ENCODE measurements at regions not wholly inside any gene's neighbourhood (a gene's known extent, or its start where the extent isn't known, plus 50 kb on each side); places are given as distances from the start of the nearest gene placed in this dataset.

DNA sequence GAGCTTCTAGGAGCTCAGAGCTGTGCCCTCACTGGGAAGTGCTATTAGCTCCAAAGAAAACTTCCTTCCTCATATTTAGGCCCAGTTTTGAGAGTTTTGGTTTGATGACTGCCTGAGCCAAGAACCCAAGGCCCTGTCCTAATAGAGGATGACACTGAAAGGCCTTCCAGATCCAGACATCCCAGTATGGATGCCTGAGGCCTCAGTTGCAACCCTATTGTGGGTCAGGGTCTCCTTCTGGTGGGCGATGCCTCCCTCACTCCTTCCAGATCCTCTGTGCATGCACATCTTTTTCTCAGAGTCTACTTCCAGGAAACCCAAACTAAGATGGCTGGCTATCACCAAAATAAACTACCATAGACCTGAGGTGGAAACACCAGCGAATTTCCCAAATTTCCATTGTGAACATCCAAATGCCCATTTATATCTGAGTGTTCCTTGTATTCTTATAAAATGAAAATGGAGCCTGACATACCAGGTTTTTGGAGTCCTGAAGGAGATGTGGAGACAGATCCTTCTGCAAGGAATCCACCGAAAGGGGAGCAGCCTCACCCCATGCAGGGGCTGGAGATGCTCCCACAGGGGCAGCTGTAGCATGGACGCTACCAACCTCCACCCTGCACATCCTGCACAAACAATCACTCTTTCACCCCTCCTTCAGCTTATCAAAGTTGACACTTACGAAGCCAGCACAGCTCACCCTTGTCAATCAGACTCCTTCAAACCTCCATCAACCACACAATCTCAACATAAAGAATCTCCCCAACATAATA lies 61.1 kb downstream of the GGTLC2 start (continued):
- TF ChIP-seq STAT6 (CRISPR knock-in tag; IDR thresholded peaks at IDR 0.05; ENCODE audit: borderline replicate concordance): no peak
- TF ChIP-seq BORCS8-MEF2B (CRISPR knock-in tag; IDR thresholded peaks at IDR 0.05): no peak
- no peak for TF ChIP-seq ZNF761 (CRISPR knock-in tag; conservative IDR thresholded peaks at IDR 0.05)
- TF ChIP-seq, protein P1, sequence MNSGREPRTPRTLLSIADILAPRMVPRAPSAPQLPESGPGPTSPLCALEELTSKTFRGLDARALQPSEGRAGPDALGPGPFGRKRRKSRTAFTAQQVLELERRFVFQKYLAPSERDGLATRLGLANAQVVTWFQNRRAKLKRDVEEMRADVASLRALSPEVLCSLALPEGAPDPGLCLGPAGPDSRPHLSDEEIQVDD (CRISPR knock-in tag; IDR thresholded peaks at IDR 0.05; ENCODE audit: borderline replicate concordance): no peak
- TF ChIP-seq ATF3 (CRISPR knock-in tag; IDR thresholded peaks at IDR 0.05): no peak
- no peak for TF ChIP-seq ZNF234 (CRISPR knock-in tag; conservative IDR thresholded peaks at IDR 0.05)

GRCh38 chr22:22706253-22706915 lies 62.0 kb downstream of the GGTLC2 start:
- POLR2A ChIA-PET: no interaction called here
- no peak overlapping the region for H2AFZ ChIP-seq (ENCODE audit: low read length)
- no peak overlapping the region for H3K4me3 ChIP-seq (replicated peaks in 1 of 3; ENCODE audit: insufficient read depth in 1 of 3, low read depth in 2 of 3, low read length in 3 of 3)
- 0% methylated on average over 2 of the region's 4 CpGs for WGBS (ENCODE audit: low lambda C conversion rate)
- CTCF ChIA-PET (ENCODE audit: low intra/inter-chr PET ratio, low total read pairs): no interaction called here
- H3K4me2 ChIP-seq (ENCODE audit: low read depth, low read length): no peak overlapping the region
- H3K27ac ChIP-seq (ENCODE audit: extremely low read length, insufficient read depth, low read length): no peak overlapping the region
- ATAC-seq: no peak
- no peak overlapping the region for H3K9ac ChIP-seq (ENCODE audit: insufficient read depth, low read depth, low read length)
- intact Hi-C loops (cut with micrococcal nuclease; ENCODE audit: unreplicated experiment): no loop called here
- H3K4me1 ChIP-seq (ENCODE audit: insufficient read depth, low read length): no peaks in the 10 kb centered on the region
- H3K79me2 ChIP-seq (ENCODE audit: insufficient read depth, low read length): no peaks in the 10 kb centered on the region
- H3K36me3 ChIP-seq (replicated peaks in 1 of 2; ENCODE audit: control insufficient read depth in 1 of 2, insufficient read depth in 2 of 2, low read length in 2 of 2): no peaks in the 10 kb centered on the region
- peaks cover 0 to 4% of the 10 kb centered on the region in 2 experiments; a peak in 1 of 5 replicates for H3K27me3 ChIP-seq (ENCODE audit: control insufficient read depth in 1 of 2, insufficient read depth in 2 of 2, low read length in 2 of 2)
- TF ChIP-seq KLF13 (CRISPR knock-in tag; IDR thresholded peaks at IDR 0.05): no peak
- no TSS peak for BruUV-seq (replicated peaks)
- no peak for DNase-seq (ENCODE audit: low spot score)
- no peaks in the 10 kb centered on the region for H3K9me3 ChIP-seq (ENCODE audit: low read length)
- peaks cover 3% of the 10 kb centered on the region; the same call in 1 of the 2 replicates for H4K20me1 ChIP-seq (ENCODE audit: insufficient read depth, low read length)
- no peak for FAIRE-seq
- in situ Hi-C loops (cut with HindIII; ENCODE audit: extremely low pct_ligation_motif_present, low pct_unique_long_range_greater_than_20kb): no loop called here

Measured in HepG2 (cell line).